RCC 7860 (cell line): ENCODE measurements at regions not wholly inside any gene's neighbourhood (a gene's known extent, or its start where the extent isn't known, plus 50 kb on each side); places are given as distances from the start of the nearest gene placed in this dataset.

ENCODE experiments used
- DNase-seq: peaks from one replicate; pipeline ENCODE4 v3.0.0-alpha.2; 2015; ENCODE audit warnings: low spot score
- FAIRE-seq: peaks from 2 replicates; lab custom pipeline; 2012; peaks lifted over from hg19 to GRCh38; lab: Jason Lieb, UNC

GRCh38 chr6:15781890-15782289, 119.1 kb upstream of the DTNBP1 start:
- FAIRE-seq = no peak
- no peak for DNase-seq

- FAIRE-seq (no peak), DNase-seq (no peak)
Observed at GRCh38 chr6:15781333-15781732, 118.5 kb upstream of the DTNBP1 start.

- DNase-seq = no peak
- no peak for FAIRE-seq
Observed at GRCh38 chr6:15780437-15780836, 117.6 kb upstream of the DTNBP1 start.

- DNase-seq (no peak), FAIRE-seq (no peak)
Observed at GRCh38 chr6:15779726-15780125, 116.9 kb upstream of the DTNBP1 start.

GRCh38 chr6:15776458-15776980, 113.7 kb upstream of the DTNBP1 start:
- no peak for DNase-seq
- FAIRE-seq = no peak

GRCh38 chr6:15775741-15776140, 112.9 kb upstream of the DTNBP1 start:
- FAIRE-seq (no peak), DNase-seq (no peak)

GRCh38 chr6:15775076-15775634, 112.3 kb upstream of the DTNBP1 start:
- DNase-seq (no peak), FAIRE-seq (no peak)

GRCh38 chr6:15773806-15774410, 111.1 kb upstream of the DTNBP1 start:
- DNase-seq (no peak), FAIRE-seq (no peak)

- FAIRE-seq (no peak), DNase-seq (no peak)
Observed at GRCh38 chr6:15770347-15771143, 107.7 kb upstream of the DTNBP1 start.

GRCh38 chr6:15769511-15770018, 106.7 kb upstream of the DTNBP1 start:
- DNase-seq = no peak
- no peak for FAIRE-seq

- no peak for FAIRE-seq
- DNase-seq = no peak
Observed at GRCh38 chr6:15768999-15769398, 106.2 kb upstream of the DTNBP1 start.

- FAIRE-seq = no peak
- DNase-seq = peak; percentile 60
Observed at GRCh38 chr6:15763837-15764236, 101.0 kb upstream of the DTNBP1 start.

- FAIRE-seq (no peak), DNase-seq (no peak)
Observed at GRCh38 chr6:15763364-15763763, 100.5 kb upstream of the DTNBP1 start.

- FAIRE-seq (no peak), DNase-seq (no peak)
Observed at GRCh38 chr6:15761045-15761502, 98.2 kb upstream of the DTNBP1 start.

- no peak for DNase-seq
- FAIRE-seq = no peak
Observed at GRCh38 chr6:15758631-15759215, 95.9 kb upstream of the DTNBP1 start.

- FAIRE-seq (no peak), DNase-seq (no peak)
Observed at GRCh38 chr6:15755526-15755925, 92.7 kb upstream of the DTNBP1 start.

GRCh38 chr6:15754706-15755079, 91.9 kb upstream of the DTNBP1 start:
- FAIRE-seq = no peak
- no peak for DNase-seq

GRCh38 chr6:15754035-15754705, 91.3 kb upstream of the DTNBP1 start:
- FAIRE-seq = no peak

GRCh38 chr6:15752820-15753219, 90.0 kb upstream of the DTNBP1 start:
- no peak for FAIRE-seq
- no peak for DNase-seq

More at GRCh38 chr6:15754035-15754705, 91.3 kb upstream of the DTNBP1 start:
- DNase-seq = peak; percentile 74

- FAIRE-seq (no peak), DNase-seq (no peak)
Observed at GRCh38 chr6:15751721-15752350, 89.0 kb upstream of the DTNBP1 start.
